ENCODE measurements at regions not wholly inside any gene's neighbourhood (a gene's known extent, or its start where the extent isn't known, plus 50 kb on each side); places are given as distances from the start of the nearest gene placed in this dataset.

DNA sequence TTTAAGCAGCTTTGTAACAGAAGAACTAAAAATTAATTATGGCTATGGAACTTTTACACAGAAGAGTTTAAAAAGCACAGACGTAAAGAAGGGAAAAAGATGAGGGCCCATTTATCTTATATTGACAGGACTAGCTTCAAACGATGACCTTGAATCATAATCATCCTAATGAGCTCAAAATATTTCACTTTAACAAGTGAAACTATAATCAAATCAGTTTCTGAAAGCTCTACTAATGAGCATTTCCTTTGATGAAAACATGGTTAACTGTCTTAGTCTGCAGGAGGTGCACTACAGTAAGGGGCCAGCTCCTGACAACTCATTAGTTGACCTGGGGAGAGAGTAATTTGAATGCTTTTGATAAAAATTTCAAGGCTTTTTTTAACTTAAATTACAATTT is 228.0 kb upstream of the DEFB112 start:
- H3K27me3 ChIP-seq (ENCODE audit: control insufficient read depth in 3 of 3, insufficient read depth in 3 of 3, low read length in 3 of 3) = no peaks in the 10 kb centered on the region
- H3K4me3 ChIP-seq (ENCODE audit: low read depth in 1 of 3, low read length in 3 of 3) = no peak overlapping the region
- H3K4me1 ChIP-seq (ENCODE audit: control insufficient read depth in 3 of 3, insufficient read depth in 2 of 3, low read depth in 1 of 3, low read length in 2 of 3) = no peaks in the 10 kb centered on the region
- H3K36me3 ChIP-seq (ENCODE audit: control insufficient read depth in 3 of 3, insufficient read depth in 2 of 3, low read depth in 1 of 3, low read length in 3 of 3) = no peaks in the 10 kb centered on the region
- WGBS, 3 donors = 36 to 43% (median 38%) methylated on average over 2 of the region's 2 CpGs
- no peak for DNase-seq
- no peaks in the 10 kb centered on the region for H3K9me3 ChIP-seq (ENCODE audit: control insufficient read depth in 2 of 2, insufficient read depth in 1 of 2, low read depth in 1 of 2, low read length in 1 of 2)
- FAIRE-seq = no peak
- no peak overlapping the region for H3K27ac ChIP-seq (ENCODE audit: low read depth in 1 of 3, low read length in 2 of 3)

DNA sequence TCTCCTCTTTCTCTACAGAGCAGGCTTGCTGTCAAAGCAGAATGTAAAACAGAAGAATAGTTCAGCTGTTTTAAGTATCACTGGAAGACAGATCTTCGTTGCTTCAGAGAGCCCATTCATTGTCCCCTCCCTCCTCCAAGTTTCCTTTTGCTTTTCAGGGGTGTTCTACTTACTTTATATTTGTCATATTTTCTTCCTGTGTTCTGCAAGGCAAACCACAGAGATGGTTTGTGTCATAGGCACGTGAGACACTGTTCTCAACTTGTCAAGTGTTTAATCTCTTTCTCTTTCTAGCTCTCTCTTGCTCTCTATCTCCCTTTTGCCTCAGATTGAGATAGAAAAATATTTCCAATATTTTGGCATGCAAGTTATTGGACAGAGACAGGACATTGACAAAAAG is 228.9 kb upstream of the DEFB112 start:
- H3K27ac ChIP-seq (ENCODE audit: low read depth in 1 of 3, low read length in 2 of 3) = no peak overlapping the region
- no peaks in the 10 kb centered on the region for H3K36me3 ChIP-seq (ENCODE audit: control insufficient read depth in 3 of 3, insufficient read depth in 2 of 3, low read depth in 1 of 3, low read length in 3 of 3)
- H3K9me3 ChIP-seq (ENCODE audit: control insufficient read depth in 2 of 2, insufficient read depth in 1 of 2, low read depth in 1 of 2, low read length in 1 of 2) = no peaks in the 10 kb centered on the region
- H3K4me3 ChIP-seq (ENCODE audit: low read depth in 1 of 3, low read length in 3 of 3) = no peak overlapping the region
- WGBS, 3 donors = 22 to 34% (median 24%) methylated on average over 2 of the region's 2 CpGs
- FAIRE-seq = no peak
- no peaks in the 10 kb centered on the region for H3K27me3 ChIP-seq (ENCODE audit: control insufficient read depth in 3 of 3, insufficient read depth in 3 of 3, low read length in 3 of 3)
- DNase-seq = no peak
- H3K4me1 ChIP-seq (ENCODE audit: control insufficient read depth in 3 of 3, insufficient read depth in 2 of 3, low read depth in 1 of 3, low read length in 2 of 3) = no peaks in the 10 kb centered on the region

DNA sequence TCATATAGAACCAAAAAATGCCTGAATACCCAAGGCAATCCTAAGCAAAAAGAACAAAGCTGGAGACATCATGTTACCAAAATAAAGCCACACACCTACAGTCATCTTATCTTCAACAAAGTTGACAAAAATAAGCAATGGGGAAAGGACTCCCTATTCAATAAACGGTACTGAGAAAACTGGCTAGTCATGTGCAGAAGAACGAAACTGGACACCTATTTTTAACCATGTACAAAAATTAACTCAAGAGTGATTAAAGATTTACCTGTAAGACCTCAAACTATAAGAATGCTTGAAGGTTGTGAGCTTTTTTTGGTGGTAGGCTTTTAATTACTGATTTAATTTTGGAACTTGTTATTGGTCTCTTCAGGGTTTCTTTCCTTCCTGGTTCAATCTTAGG is 236.0 kb upstream of the DEFB112 start:
- Histone ChIP-seq H3K27ac (ENCODE audit: low read depth in 1 of 3, low read length in 2 of 3) (no peak overlapping the region), H3K36me3 (ENCODE audit: control insufficient read depth in 3 of 3, insufficient read depth in 2 of 3, low read depth in 1 of 3, low read length in 3 of 3) (no peaks in the 10 kb centered on the region), H3K9me3 (ENCODE audit: control insufficient read depth in 2 of 2, insufficient read depth in 1 of 2, low read depth in 1 of 2, low read length in 1 of 2) (no peaks in the 10 kb centered on the region), H3K4me3 (ENCODE audit: low read depth in 1 of 3, low read length in 3 of 3) (no peak overlapping the region), H3K27me3 (ENCODE audit: control insufficient read depth in 3 of 3, insufficient read depth in 3 of 3, low read length in 3 of 3) (no peaks in the 10 kb centered on the region), H3K4me1 (ENCODE audit: control insufficient read depth in 3 of 3, insufficient read depth in 2 of 3, low read depth in 1 of 3, low read length in 2 of 3) (no peaks in the 10 kb centered on the region)
- DNase-seq (no peak), FAIRE-seq (no peak)
- WGBS, 3 donors = 47 to 78% (median 57%) methylated on average over 2 of the region's 2 CpGs

DNA sequence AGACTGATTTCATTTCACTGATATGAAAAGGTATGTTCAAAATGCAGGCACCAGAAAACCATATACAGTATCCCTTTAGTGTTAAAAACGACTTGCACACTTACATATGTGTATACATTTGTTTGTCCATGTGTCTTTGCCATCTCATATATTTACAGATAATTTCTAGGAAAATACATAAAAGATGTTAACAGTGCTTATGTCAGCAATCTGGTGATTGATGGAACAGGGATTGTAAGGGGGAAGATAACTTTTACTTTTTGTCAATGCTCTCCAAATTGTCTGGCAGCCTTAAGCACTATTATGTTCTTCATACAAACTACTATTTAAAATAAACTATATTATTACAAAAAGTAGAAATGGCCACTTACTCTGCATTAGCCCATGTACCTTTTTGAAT is 238.5 kb upstream of the DEFB112 start:
- no peaks in the 10 kb centered on the region for H3K36me3 ChIP-seq (ENCODE audit: control insufficient read depth in 3 of 3, insufficient read depth in 2 of 3, low read depth in 1 of 3, low read length in 3 of 3)
- 3 to 27% (median 3%) methylated on average over 1 of the region's 1 CpG for WGBS, 3 donors
- no peak overlapping the region for H3K4me3 ChIP-seq (ENCODE audit: low read depth in 1 of 3, low read length in 3 of 3)
- no peaks in the 10 kb centered on the region for H3K4me1 ChIP-seq (ENCODE audit: control insufficient read depth in 3 of 3, insufficient read depth in 2 of 3, low read depth in 1 of 3, low read length in 2 of 3)
- H3K27me3 ChIP-seq (ENCODE audit: control insufficient read depth in 3 of 3, insufficient read depth in 3 of 3, low read length in 3 of 3) = no peaks in the 10 kb centered on the region
- no peak overlapping the region for H3K27ac ChIP-seq (ENCODE audit: low read depth in 1 of 3, low read length in 2 of 3)
- no peaks in the 10 kb centered on the region for H3K9me3 ChIP-seq (ENCODE audit: control insufficient read depth in 2 of 2, insufficient read depth in 1 of 2, low read depth in 1 of 2, low read length in 1 of 2)
- no peak for FAIRE-seq
- no peak for DNase-seq

DNA sequence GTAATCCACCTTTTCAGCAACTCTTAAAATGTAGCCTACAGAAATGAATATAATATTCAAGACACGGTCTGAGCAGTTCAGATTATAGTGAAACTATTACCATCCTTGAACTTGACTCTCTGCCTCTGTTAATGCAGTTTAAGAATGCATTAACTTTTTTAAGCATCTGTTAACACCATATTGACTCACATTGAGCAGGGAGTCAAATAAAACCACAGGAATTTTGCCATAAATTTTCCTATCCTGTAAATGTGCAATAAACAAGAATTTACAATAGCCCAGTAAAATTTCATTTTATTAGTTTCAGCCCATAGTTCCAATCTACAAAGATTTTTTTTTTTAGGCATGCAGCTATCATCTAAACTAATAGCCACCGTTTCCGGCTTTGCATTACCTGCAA is 239.2 kb upstream of the DEFB112 start:
- Histone ChIP-seq H3K4me1 (ENCODE audit: control insufficient read depth in 3 of 3, insufficient read depth in 2 of 3, low read depth in 1 of 3, low read length in 2 of 3) (no peaks in the 10 kb centered on the region), H3K9me3 (ENCODE audit: control insufficient read depth in 2 of 2, insufficient read depth in 1 of 2, low read depth in 1 of 2, low read length in 1 of 2) (no peaks in the 10 kb centered on the region), H3K4me3 (ENCODE audit: low read depth in 1 of 3, low read length in 3 of 3) (no peak overlapping the region), H3K27me3 (ENCODE audit: control insufficient read depth in 3 of 3, insufficient read depth in 3 of 3, low read length in 3 of 3) (no peaks in the 10 kb centered on the region), H3K36me3 (ENCODE audit: control insufficient read depth in 3 of 3, insufficient read depth in 2 of 3, low read depth in 1 of 3, low read length in 3 of 3) (no peaks in the 10 kb centered on the region), H3K27ac (ENCODE audit: low read depth in 1 of 3, low read length in 2 of 3) (no peak overlapping the region)
- DNase-seq (no peak), FAIRE-seq (no peak)
- WGBS, 3 donors = 79 to 82% (median 79%) methylated on average over 3 of the region's 3 CpGs

DNA sequence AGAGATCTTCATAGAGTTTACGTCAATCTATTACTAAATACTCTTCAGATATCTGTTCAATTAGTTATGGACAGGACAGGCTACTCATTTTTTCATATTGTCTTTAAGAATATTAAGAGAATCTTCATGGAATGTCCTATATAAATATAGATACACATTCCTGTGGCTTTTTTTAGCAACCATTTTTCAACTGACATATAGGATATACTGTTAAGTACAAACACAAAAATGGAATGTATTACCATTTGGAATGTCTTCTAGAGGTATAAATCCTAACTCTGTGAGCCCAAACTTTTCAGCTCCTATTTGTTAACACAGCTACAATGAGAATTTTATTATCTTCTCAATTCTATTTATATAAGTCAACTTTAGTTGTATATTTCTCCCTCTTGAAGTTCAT is 239.6 kb upstream of the DEFB112 start:
- H3K36me3 ChIP-seq (ENCODE audit: control insufficient read depth in 3 of 3, insufficient read depth in 2 of 3, low read depth in 1 of 3, low read length in 3 of 3) = no peaks in the 10 kb centered on the region
- no peak overlapping the region for H3K27ac ChIP-seq (ENCODE audit: low read depth in 1 of 3, low read length in 2 of 3)
- no peak for FAIRE-seq
- H3K4me1 ChIP-seq (ENCODE audit: control insufficient read depth in 3 of 3, insufficient read depth in 2 of 3, low read depth in 1 of 3, low read length in 2 of 3) = no peaks in the 10 kb centered on the region
- H3K4me3 ChIP-seq (ENCODE audit: low read depth in 1 of 3, low read length in 3 of 3) = no peak overlapping the region
- DNase-seq = no peak
- H3K9me3 ChIP-seq (ENCODE audit: control insufficient read depth in 2 of 2, insufficient read depth in 1 of 2, low read depth in 1 of 2, low read length in 1 of 2) = no peaks in the 10 kb centered on the region
- H3K27me3 ChIP-seq (ENCODE audit: control insufficient read depth in 3 of 3, insufficient read depth in 3 of 3, low read length in 3 of 3) = no peaks in the 10 kb centered on the region
- WGBS, 3 donors = 56 to 81% (median 77%) methylated on average over 1 of the region's 1 CpG

DNA sequence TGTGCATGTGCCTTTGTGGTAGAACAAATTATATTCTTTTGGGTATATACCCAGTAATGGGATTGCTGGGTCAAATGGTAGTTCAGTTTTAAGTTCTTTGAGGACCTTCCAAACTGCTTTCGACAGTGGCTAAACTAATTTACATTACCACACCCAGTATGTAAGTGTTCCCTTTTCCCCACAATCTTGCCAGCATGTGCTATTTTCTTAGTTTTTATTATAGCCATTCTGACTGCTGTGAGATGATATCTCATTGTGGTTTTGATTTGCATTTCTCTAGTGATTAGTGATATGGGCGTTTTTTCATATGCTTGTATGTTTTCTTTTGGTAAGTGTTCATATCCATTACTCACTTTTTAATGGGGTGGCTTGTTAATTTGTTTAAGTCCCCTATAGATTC is 251.6 kb upstream of the DEFB112 start:
- no peak for FAIRE-seq
- no peaks in the 10 kb centered on the region for H3K4me1 ChIP-seq (ENCODE audit: control insufficient read depth in 3 of 3, insufficient read depth in 2 of 3, low read depth in 1 of 3, low read length in 2 of 3)
- no peaks in the 10 kb centered on the region for H3K9me3 ChIP-seq (ENCODE audit: control insufficient read depth in 2 of 2, insufficient read depth in 1 of 2, low read depth in 1 of 2, low read length in 1 of 2)
- DNase-seq = no peak
- H3K4me3 ChIP-seq (ENCODE audit: low read depth in 1 of 3, low read length in 3 of 3) = no peak overlapping the region
- 57 to 73% (median 59%) methylated on average over 2 of the region's 2 CpGs for WGBS, 3 donors
- H3K27ac ChIP-seq (ENCODE audit: low read depth in 1 of 3, low read length in 2 of 3) = no peak overlapping the region
- H3K27me3 ChIP-seq (ENCODE audit: control insufficient read depth in 3 of 3, insufficient read depth in 3 of 3, low read length in 3 of 3) = no peaks in the 10 kb centered on the region
- no peaks in the 10 kb centered on the region for H3K36me3 ChIP-seq (ENCODE audit: control insufficient read depth in 3 of 3, insufficient read depth in 2 of 3, low read depth in 1 of 3, low read length in 3 of 3)

DNA sequence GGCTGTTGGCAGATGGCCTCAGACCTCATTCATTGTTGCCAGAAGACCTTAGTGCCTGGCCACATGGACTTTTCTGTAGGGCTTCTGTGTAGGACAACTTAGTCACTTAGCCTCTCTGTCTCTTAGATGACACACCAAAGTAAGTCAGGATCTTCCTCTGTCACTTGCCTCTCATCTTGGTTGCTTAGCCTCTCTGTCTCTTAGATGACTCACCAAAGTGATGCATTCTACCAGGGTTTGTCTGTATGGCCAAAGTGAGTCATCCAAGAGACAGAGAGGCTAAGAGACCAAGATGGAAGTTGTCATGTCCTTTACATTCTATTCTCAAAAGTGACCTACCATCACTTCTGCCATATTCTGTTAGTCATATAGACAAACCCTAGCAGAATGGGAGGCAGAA is 255.9 kb upstream of the DEFB112 start:
- Histone ChIP-seq H3K9me3 (ENCODE audit: control insufficient read depth in 2 of 2, insufficient read depth in 1 of 2, low read depth in 1 of 2, low read length in 1 of 2) (no peaks in the 10 kb centered on the region), H3K27ac (ENCODE audit: low read depth in 1 of 3, low read length in 2 of 3) (no peak overlapping the region), H3K27me3 (ENCODE audit: control insufficient read depth in 3 of 3, insufficient read depth in 3 of 3, low read length in 3 of 3) (no peaks in the 10 kb centered on the region), H3K36me3 (ENCODE audit: control insufficient read depth in 3 of 3, insufficient read depth in 2 of 3, low read depth in 1 of 3, low read length in 3 of 3) (no peaks in the 10 kb centered on the region), H3K4me3 (ENCODE audit: low read depth in 1 of 3, low read length in 3 of 3) (no peak overlapping the region), H3K4me1 (ENCODE audit: control insufficient read depth in 3 of 3, insufficient read depth in 2 of 3, low read depth in 1 of 3, low read length in 2 of 3) (no peaks in the 10 kb centered on the region)
- DNase-seq (no peak), FAIRE-seq (no peak)

DNA sequence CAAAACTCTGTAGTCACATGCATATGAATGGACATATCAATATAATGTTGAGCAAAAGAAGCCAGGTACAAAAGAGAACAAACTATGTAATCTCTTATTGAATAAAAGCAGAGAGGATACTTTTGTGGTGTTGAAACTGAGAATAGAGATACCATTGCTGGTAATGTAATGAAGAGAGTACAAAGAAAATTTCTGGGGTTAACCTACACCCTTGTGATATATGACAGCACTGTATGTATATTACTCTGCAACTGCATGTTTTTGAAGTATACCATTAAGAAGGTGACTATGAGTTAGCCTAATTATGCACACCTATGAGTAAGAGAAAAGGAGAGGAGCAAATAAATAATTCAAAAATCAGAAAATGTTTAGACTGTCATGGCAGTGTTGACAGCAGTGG is 268.8 kb upstream of the DEFB112 start:
- DNase-seq = no peak
- Histone ChIP-seq H3K36me3 (ENCODE audit: control insufficient read depth in 3 of 3, insufficient read depth in 2 of 3, low read depth in 1 of 3, low read length in 3 of 3) (no peaks in the 10 kb centered on the region), H3K27me3 (ENCODE audit: control insufficient read depth in 3 of 3, insufficient read depth in 3 of 3, low read length in 3 of 3) (no peaks in the 10 kb centered on the region), H3K9me3 (ENCODE audit: control insufficient read depth in 2 of 2, insufficient read depth in 1 of 2, low read depth in 1 of 2, low read length in 1 of 2) (no peaks in the 10 kb centered on the region), H3K4me1 (ENCODE audit: control insufficient read depth in 3 of 3, insufficient read depth in 2 of 3, low read depth in 1 of 3, low read length in 2 of 3) (no peaks in the 10 kb centered on the region), H3K4me3 (ENCODE audit: low read depth in 1 of 3, low read length in 3 of 3) (no peak overlapping the region), H3K27ac (ENCODE audit: low read depth in 1 of 3, low read length in 2 of 3) (no peak overlapping the region)
- FAIRE-seq = no peak

Measured in small intestine (tissue), 7 donors.